8988T (cell line): ENCODE measurements at regions not wholly inside any gene's neighbourhood (a gene's known extent, or its start where the extent isn't known, plus 50 kb on each side); places are given as distances from the start of the nearest gene placed in this dataset.
"Not testable (repeated sequence)": the region's sequence is repeated elsewhere in the genome, so short reads cannot be mapped to it uniquely, and the experiment has no call there.

Source experiments
- DNase-seq: peaks from one replicate; pipeline ENCODE4 v3.0.0; 2011

DNA sequence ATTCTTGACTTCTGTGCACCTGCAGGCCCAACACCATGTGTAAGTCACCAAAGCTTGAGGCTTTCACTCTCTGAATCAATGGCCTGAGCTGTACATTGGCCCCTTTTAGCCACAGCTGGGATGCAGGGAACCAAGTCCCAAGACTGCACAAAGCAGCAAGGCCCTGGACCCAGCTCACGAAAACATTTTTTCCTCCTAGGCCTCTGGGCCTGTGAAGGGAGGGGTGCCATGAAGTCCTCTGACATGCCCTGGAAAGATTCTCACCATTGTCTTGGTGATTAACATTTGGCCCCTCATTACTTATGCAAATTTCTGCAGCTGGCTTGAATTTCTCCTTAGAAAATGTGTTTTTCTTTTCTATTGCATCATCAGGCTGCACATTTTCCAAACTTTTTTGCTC lies 398.6 kb downstream of the DMRTA1 start:
- not testable (repeated sequence) for DNase-seq

DNA sequence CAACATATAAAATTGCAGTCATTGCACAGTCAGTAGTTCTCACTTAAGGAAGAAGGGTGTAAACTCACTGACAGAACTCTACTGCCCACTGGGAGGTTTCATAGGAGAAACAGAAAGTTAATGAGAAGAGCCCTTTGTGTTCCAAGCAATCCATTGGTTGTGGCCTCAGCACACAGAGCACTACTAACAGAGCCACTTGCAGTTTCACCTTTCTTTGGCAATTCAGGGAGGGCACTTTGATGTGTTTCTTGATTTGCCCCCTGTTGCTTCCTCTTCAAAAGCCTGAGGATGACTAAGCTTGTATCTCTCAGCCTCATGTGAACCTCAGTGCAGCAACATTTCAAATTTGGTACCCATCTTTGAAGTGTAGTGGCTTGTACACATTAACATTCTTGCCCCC lies 409.4 kb downstream of the DMRTA1 start:
- DNase-seq: no peak

DNA sequence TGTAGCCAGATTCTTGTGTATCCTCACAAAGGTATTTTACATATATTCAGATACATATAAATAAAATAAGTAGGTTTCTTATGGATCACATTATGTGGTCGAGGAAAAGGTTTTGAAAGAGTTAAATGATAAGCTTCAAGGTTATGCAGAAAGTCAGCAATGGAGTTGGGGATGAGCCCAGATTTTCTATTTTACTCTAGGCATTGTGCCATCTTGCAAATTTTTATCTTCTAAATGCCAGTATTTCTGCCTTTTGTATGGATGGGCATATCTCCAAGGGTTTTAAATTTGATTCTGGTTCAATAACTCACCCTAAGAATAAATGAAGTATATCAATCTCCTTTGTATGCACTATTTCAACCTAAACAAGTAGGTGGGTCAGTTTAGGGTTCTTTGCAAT lies 410.7 kb downstream of the DMRTA1 start:
- no peak for DNase-seq

DNA sequence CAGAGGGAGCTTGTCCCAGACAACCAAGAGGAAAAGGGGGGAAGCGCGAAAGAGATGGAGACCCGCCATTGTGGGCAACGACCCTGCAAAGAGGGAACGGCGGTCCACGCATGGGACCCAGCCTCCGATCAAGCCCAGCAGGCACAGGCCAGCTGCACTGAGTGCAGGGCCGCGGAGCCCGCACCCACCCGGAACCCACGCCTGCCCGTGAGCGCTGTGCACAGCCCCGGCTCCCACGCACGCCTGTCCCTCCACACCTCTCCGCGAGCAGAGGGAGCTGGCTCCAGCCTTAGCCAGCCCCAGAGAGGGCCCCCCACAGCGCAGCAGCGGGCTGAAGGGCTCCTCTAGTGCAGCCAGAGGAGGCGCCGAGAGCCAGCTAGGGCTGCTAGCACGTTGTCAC lies 416.5 kb downstream of the DMRTA1 start:
- DNase-seq: no peak

DNA sequence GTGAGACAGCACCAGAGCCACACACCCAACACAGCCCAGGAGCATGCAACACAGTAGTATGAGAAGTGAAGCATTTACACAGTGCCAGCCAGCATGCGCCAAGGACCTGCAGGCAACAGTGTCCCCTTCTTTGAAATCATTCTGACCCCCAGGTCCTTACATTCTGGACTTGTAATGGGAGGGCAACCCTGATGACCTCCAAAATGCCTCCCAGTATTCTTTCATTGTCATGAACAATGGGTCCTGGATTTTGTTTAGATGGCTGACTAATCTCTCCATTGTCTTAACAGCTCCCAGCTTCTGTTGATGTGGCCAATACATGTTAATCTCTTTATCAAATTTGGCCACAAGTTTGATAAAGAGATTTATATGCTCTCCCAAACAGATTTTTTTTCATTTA lies 417.1 kb downstream of the DMRTA1 start:
- DNase-seq: no peak

DNA sequence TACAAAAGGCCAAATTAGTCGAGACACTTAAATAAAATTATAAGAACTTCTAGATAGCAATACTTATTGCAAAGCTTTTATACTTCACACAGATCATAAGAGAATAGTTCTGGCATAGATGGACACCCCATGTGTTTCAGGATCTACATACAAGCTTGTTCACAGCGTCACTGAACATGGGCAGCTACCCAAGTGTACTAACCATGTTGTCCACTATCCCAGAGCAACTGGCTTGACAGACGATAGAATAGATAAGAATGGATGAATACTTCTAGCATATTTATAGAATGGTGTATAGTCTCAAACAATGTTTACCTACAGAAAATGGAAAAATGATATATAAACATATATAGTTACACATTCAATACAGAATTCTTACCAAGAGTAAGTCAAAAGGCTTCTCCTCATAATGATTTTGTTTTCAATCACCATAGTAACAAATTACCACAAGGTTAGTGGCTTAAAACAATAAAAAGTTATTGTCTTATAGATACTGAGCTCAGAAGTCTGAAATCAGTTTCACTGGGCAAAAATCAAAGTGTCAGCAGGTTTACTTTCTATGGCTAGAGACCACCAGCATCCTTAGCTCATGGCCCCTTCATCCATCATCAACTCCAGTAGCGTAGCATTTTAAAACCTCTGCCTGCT lies 446.7 kb downstream of the DMRTA1 start:
- DNase-seq: no peak

DNA sequence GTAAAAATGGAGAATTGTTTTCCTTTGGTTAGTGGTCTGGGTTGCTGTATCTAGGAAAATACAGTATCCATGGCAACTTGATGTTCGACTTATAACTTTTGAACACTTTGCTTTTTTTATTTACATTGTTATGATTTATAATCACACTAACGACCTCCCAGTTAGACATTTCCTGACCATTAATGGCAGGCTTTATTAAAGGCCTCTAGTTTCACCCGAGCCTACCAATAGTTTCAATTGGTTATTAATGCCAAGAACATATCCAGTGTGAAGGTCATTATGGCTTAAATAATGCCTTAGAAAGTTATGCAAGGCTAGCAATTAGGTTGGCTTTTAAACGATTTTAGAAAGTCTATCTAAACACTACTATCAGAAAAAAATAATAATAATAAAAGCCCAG lies 452.0 kb downstream of the DMRTA1 start:
- no peak for DNase-seq

DNA sequence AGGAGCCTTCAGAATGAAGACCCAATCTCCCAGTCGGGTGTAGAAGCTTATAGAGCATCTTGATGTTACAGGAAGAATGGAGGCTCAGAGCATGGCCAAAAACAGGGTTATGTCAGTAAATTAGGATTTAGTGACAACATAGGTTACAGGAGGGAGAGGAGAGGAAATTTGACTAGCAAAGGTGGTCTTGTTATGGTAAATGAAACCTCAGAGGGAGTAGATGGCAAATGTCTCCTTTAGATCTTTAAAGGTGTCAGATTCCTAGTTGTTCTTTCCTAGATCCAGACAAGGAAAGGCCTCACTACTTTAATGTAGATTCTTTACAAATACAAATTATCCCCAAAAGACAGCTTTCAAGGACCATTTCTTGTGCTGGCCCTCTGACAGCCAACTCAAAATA lies 465.0 kb downstream of the DMRTA1 start:
- no peak for DNase-seq

DNA sequence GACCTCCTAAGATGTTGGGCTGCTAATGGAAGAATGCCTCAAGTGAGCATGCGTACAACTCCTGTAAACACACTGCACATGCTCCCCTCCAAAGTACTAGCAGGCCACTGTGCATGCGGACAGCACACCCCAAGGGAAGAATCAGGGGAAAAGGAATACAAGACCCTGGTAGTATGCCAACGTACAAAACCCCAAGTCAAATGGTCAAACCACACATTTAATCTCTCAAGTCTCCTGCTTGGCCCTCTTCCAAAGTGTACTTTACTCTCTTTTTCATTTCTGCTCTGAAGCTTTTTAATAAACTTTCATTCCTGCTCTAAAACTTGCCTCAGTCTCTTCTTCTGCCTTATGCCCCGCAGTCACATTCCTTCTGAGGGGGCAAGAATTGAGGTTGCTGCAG lies 466.4 kb downstream of the DMRTA1 start:
- DNase-seq: no peak

DNA sequence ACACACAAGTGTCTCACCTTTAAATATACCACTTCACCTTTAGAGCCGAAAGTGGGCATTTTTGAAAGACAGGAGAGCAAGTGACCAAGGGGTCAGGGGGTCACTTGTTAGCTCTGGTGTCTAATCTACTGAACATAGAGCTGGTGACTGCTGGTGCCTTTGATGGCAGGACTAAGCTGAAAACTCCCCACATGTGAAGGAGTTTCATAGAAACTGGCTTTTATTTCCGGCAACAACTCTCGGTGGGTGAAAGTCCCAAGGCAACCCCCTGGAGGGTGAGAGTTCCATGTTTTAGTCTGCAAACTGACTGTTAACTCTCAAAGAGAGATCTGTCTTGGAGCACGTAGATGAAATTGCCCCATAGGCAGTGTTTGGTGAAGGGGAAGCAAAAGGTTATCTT lies 466.9 kb downstream of the DMRTA1 start:
- DNase-seq: no peak

DNA sequence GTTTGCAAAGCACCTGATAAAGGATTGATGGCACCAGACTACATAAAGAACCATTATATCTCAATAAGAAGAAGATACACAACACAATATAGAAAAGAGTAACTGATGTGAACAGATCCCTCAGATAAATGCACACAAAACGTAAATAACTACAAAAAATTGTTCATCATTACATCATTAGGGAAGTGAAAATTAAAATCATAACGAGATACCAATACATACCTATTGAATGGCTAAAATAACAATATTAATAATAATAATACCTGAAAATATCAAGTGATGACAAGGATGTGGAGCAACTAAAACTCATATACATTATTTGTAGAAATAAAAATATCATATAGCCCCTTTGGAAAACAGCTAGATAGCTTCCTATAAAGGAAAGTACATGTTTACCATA lies 469.5 kb downstream of the DMRTA1 start:
- DNase-seq: no peak

DNA sequence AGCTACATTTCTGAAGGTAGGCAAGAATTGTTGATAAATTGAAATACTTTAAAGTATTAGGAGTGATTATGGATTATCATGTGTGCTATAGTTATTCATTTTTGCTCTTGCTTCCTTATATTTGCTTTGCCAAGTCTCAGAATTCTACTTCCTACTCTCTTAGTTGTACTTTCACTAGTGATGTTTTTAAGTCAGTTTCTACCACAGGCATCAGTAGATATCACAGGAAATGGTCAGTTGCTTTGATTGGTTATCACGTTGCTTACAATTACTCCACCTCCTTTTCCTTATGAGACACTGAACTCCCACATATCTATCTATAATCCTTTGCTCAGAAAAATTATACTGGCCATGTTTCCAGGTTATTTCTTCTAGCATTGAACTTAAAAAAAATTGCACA lies 472.8 kb downstream of the DMRTA1 start:
- no peak for DNase-seq

DNA sequence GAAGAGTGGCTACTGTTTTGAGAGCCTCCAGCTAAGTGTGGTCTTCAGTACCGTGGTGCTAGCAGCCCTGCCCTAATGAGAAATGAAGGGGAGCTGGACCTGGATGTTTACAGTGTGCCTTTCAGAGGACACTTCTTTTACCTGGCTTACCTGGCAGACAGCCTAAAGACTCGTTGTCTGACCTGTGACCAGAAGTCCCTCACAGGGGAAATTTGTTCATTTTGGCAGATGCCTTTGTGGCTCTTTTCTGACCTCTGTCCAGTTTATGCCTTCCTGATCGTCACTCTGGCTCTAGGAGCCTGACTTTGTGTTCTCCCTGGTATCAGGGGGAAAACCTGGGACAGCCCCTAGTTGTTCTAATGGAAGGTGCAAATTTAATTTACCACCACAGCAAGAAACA lies 475.1 kb downstream of the DMRTA1 start:
- DNase-seq: no peak

DNA sequence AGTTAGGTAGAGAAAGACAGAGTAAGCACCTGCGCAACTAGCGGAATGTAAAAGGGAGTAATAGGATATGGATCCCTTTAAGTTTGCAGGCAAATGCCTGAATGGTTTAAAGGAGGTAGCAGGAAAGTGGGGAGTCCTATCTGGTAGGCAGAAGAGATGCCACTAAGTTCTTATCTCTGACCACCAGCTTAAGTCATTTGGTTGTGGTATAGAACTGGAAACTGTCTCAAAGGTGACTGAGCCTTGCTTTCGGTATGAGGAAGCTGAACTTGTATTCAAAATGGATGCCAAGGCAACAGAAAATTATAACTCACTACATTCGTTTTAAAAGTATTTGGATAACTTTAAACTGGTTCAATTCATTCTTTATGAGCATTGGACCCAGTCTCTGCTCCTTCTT lies 475.6 kb downstream of the DMRTA1 start:
- DNase-seq: no peak

DNA sequence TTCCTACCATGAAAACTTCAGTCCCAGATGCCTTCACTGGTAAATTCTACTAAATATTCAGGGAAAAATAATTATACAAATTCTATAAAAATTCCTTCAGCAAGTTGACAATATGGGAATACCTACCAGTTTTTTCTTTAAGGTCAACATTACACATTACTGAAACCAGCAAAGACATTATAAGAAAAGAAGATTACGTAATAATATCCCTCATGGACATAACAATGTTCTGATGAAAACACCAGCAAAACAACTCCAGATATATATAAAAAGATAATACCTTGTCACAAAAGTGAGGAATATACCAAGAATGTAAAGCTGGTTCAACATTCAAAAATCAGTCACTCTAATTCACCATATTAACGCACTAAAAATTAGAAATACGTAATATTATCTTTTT lies 507.9 kb downstream of the DMRTA1 start:
- no peak for DNase-seq

DNA sequence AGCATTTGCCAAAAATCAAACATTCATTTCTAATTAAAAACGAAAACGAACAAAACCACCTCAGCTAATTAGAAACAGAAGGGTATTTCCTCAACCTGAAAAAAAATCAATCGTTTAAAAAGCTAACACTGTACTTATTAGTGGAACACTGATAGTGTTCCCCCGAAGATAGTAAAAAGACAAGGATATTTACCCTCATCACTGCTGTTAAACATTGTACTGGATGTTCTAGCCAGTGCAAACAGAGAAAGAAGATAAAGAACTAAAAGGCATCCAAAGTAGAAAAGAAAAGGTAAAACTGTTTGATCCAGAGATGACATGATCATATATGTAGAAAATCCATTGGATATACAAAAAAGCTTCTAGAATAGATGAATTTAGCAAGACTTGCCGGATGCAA lies 508.3 kb downstream of the DMRTA1 start:
- no peak for DNase-seq

DNA sequence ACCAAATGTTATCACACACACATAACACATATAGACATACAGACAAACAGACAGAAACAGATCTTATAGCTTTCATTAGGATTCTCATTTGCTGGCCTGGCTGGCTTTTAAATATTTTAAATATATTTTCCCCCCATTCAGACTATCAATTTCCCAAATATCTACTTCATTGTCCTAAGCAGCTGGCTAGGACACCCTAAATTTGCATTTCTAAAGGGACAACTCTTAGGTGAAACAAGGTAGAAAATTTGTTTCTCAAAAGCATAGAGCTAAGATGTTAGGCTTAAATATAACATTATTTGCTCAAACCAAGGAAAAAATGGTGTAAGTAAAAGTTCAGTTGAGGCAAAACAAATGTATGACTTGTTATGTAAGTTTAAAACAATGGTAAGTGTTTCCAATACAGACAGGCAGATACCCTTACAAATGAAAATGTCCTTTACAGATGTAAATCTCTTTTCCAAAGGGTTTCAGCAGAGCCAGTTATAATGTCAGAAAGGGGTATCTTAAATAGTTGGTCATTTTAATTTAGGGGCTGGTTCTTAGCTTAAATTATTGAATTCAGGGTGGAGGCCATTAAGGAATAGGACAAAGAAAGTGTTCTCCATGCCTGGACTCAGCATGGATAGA lies 522.8 kb downstream of the DMRTA1 start:
- DNase-seq: no peak

DNA sequence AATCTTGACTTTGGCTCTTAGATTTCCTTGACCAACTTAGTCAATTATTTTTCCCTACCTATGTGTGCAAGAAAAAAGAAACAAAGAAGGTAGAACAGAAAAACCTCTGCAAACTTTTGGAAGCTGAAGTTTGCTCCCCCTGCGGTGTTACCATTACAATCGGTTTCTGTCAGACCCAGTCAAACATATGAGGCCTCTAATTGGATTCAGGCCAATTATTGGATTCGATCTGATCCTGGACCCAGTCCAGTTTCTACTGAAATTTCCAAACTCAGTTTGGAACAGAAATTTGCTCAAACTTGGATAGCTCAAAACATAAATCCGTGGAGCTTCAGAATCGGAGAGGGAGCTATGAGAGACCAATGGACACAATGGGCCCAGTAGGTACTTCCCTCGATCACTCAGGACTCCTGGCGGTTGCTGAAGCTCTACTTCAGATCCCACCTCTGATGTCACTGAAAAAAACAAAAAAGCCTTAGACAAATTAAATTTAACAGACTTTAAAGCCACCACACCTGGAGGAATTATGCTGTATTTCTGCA lies 523.9 kb downstream of the DMRTA1 start:
- no peak for DNase-seq

DNA sequence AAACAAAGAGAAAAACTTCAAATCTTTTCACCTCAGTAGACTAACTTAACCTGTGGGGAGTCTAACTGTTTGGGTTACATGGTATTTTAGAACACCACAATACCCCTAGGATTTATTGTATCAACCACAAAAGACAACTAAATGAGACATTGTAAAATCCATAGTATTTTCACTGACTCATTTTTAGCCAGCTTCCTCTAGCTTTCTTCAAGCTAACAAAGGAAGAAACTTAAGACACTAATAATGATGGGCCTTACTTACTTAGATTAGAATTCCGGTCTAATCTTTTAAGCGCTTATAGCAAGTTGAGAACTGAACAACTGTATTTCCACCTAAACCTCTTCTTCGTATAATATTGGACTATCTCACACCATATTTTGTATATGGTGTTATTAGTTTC lies 529.3 kb downstream of the DMRTA1 start:
- DNase-seq: no peak

DNA sequence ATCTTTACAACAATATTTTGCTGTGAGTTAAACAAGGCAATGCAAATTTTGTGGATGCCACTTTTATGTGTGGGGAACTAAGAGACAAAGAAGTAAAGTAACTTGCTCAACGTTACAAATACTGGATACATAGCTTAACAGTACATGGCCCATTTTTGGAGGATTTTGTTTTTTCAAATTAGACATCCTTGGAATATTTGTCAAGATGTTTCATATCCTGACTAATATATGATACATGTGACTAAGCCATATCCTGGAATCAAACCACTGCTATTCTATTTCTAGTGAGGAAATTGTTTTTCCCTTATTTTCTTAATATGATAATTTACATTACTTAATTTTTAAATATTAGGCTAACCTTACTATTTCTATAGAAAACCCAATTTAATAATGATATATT lies 529.8 kb downstream of the DMRTA1 start:
- DNase-seq: no peak

DNA sequence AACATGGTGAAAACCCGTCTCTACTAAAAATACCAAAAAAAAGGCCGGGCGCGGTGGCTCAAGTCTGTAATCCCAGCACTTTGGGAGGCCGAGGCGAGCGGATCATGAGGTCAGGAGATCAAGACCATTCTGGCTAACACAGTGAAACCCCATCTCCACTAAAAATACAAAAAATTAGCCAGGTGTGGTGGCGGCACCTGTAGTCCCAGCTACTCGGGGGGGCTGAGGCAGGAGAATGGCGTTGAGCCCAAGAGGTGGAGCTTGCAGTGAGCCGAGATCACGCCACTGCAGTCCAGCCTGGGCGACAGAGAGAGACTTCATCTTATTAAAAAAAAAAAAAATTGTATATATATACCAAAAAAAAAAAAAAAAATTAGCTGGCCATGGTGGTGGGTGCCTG lies 533.8 kb downstream of the DMRTA1 start:
- not testable (repeated sequence) for DNase-seq

DNA sequence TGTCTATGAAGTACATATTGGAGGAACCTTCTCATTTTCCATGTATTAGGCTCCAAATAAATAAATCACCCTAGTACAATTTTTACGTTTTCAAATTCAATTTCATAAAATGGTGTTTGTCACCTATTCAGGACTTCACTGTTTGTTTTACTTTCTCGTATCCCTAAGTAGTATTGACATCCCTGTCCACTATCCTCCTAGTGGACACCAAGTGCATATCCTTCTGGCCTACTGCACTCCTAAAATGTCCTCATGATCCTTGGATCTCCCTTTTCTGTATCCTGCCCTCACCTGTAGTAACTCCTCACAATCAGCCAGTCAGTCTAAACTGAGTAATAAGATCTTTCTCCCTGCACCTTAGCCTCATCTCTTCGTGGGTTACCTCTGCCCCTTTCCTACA lies 539.9 kb downstream of the DMRTA1 start:
- DNase-seq: no peak

DNA sequence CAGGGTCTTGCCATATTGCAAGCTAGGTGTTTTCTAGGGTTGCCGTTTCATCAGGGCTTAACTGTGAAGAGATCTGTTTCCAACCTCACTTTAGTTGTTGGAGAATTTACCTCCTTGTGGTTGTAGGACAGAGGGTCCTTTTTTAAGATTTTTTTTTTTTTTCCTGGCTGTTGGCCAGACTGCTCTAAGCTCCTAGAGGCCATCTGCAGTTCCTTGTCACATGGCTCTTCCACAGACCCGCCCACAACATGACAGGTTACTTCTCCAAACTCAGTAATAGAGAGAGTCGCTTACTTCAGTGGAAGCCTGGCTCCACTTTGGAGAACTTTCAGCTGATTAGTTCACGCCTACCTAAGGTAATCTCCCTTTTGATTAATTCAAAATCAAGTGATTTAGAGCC lies 543.7 kb downstream of the DMRTA1 start:
- DNase-seq: no peak

DNA sequence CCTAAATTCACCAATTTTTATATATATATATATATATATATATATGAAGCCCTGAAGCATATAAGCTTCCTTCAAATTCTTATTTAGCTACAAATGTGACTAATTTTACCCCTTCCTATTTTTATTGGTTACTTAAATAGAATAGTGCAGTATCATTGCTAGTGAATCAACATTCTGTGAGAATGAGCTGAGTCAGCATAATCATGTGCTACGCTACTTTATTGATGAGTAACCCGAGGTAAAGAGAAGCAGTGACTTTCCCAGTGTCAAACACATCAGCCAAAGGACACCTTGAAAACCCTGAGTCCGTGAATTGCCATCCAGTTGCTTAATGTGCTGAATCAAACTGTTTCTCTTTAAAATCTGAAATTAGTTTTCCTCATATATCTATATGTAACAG lies 546.2 kb downstream of the DMRTA1 start:
- DNase-seq: no peak

DNA sequence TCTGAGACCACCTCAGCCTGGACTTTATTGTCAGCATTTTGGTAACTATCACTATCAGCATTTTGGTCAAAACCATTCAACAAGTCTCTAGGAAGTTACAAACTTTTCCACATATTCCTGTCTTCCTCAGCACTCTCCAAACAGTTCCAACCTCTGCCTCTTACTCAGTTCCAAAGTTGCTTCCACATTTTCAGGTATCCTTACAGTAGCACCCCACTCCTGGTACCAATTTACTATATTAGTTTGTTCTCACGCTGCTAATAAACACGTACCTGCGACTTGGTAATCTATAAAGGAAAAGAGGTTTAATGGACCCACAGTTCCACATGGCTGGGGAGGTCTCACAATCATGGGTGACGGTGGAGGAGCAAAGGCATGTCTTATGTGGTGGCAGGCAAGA lies 551.3 kb downstream of the DMRTA1 start:
- DNase-seq: no peak
